NCI-H460 (cell line): ENCODE measurements at regions not wholly inside any gene's neighbourhood (a gene's known extent, or its start where the extent isn't known, plus 50 kb on each side); places are given as distances from the start of the nearest gene placed in this dataset.
A peak's percentile ranks its signal among the peaks of the same experiment; 100 is the strongest.

ENCODE experiments used
- DNase-seq: peaks from one replicate; pipeline ENCODE4 v3.0.0-alpha.2; 2016; ENCODE audit warnings: low read depth; ENCODE audit errors: extremely low read depth

DNA sequence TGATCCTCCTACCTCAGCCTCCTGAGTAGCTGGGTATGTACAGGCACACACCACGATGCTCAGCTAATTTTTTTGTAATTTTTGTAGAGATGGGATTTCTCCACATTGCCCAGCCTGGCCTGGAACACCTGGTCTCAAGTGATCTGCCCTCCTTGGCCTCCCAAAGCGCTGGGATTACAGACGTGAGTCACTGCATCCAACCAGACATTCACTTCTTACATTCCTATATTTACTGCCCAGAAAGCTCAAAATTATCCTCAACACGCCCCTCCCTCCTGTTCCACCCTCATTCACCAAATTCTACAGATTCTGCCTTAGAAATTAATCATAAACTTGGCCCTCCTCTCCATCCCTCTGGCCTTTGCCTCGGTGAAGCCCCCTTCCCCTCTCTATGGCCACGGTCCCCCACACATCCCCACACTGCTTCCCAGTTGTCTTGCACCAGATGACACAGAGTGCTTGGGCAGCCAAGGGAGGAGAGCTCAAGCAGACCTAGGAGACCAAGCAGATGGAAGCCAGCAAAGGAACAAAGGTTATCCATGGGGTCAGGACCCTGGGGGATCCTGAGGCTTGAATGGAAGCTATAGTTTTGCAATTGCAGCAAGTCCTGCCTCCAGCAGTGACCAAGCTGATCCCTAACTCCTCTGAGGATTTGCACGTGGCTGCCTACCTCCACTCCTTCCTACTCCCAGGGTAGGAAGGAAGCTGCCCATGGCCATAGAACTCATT is 213.2 kb upstream of the FOXN3 start:
- DNase-seq = no peak

DNA sequence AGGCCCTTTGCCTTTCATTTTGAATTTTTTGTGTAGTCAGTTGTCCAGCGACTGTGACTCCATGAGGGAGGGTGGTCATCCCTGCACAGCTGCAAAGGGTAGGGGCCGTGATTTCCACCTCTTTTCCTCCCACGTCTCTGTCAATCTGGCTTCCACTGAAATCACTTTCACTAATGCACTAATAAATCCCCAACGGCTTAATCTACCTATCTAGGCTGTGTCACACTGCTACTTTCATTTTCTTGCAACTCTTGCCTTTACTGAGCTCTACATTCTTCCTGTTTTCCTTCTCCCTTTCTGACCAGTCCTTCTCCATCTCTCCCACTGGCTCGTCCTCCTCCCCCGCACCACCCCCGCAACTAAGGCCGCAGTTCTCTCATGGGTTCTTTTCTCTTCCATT is 212.3 kb upstream of the FOXN3 start:
- no peak for DNase-seq

DNA sequence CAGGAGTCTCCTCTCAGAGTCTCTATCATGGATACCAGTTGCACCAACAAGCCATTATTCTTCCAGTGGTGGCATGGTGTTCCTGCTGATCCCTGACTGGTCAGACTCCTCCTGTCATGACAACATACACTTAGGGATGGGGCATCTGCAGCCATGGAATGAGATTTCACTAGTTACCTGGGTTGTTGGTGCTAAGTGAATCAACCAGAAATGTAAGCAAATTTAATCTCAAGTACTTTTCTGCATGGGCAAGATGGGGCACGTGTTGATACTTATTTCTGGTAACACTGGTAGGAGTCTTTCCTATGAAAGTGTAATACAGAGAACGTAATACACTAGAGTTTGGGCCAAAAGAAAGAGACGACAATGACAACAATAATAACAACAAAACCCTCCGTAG is 211.5 kb upstream of the FOXN3 start:
- no peak for DNase-seq

DNA sequence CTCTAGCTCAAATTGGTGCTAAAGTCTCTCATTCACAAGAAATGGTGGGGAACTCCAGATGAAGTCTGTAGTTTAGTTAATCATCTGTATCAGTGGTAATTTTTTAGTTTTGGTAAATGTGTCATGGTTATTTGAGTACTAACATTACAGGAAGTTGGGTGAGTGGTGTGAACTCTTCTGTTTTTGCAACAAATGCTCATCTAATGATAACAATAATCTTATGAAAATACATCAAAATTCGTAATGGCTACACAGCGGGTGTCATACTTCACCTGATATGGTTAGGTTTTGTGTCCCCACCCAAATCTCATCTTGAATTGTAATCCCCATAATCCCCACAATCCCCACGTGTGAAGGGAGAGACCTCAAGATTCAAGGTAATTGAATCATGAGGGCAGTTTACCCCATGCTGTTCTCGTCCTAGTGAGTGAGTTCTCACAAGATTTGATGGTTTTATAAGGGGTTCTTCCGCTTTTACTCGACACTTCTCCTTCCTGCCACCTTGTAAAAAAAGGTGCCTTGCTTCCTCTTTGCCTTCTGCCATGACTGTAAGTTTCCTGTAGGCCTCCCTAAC is 209.3 kb upstream of the FOXN3 start:
- no peak for DNase-seq

DNA sequence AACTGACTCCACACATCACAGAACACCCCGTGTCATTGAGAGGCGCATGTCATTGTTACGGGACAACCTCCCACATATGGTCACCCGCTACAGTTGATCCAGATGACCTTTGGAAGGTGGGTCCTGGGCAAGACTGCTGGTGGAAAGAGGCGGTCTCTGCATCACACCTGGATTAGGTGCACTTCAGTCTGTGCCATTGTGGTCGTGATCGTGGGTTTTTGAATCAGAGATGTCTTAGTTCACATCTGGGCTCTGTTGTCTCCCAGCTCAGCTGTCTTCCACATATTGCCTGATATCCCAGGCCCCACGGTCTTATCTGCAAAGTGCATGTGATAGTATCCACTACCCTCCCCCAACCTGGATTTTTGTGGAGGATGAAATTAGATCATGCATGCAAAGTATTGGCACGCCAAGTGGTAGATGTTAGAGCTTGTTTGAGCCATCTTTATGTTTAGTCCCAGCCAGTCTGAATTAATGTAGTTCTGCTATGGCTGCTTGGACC is 208.7 kb upstream of the FOXN3 start:
- DNase-seq = no peak

DNA sequence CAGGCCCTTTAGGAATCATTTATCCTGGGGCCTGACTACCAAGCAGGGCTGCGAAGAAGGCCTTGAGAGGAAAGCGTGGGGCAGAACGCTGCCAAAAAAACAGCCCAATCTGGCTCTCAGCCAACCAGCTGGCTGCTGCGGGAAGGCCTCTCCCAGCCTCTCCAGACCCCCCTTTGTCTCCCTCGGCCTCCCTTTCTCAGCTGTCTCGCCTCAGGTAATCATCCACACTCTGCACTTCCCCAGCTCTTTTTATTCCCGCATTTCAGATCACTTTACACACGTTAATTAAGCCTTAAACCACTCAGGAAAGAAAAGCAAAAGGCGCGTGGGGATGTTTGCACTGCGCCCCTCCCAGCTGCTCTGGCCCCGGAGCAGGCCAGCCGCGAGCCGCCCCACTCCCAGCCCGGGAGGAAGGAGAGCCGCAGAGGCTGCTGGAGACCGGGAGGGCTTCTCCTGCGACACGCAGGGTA is 208.2 kb upstream of the FOXN3 start:
- DNase-seq = no peak

DNA sequence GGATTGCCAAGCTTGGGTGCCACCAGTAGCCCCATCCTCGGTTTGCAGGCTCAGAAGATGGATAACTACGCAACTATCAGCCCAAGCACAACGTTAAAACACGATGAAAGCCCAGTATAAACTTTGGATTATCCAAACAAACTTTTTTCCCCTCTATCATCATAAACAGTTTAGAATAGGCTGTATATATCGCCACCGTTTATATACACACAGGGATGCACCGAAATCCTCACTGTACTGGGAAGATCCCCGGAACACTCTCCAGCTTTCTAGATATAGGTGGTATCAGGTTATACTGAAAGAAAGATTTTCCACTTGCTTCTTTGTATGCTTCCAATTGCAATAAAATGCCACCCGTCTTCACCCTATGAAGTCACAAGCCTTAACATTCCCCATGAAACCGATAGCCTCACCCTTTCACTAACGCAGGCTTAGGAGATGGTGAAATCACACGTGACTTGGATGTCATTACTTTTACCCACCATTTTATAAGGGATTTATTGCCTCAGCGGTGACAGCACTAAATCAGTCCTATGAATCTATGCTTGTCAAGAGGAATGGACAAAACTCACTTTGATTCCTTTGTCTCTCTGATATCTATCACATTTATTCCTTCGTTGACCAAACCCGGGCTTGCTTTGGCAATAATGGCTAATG is 207.6 kb upstream of the FOXN3 start:
- DNase-seq = no peak

DNA sequence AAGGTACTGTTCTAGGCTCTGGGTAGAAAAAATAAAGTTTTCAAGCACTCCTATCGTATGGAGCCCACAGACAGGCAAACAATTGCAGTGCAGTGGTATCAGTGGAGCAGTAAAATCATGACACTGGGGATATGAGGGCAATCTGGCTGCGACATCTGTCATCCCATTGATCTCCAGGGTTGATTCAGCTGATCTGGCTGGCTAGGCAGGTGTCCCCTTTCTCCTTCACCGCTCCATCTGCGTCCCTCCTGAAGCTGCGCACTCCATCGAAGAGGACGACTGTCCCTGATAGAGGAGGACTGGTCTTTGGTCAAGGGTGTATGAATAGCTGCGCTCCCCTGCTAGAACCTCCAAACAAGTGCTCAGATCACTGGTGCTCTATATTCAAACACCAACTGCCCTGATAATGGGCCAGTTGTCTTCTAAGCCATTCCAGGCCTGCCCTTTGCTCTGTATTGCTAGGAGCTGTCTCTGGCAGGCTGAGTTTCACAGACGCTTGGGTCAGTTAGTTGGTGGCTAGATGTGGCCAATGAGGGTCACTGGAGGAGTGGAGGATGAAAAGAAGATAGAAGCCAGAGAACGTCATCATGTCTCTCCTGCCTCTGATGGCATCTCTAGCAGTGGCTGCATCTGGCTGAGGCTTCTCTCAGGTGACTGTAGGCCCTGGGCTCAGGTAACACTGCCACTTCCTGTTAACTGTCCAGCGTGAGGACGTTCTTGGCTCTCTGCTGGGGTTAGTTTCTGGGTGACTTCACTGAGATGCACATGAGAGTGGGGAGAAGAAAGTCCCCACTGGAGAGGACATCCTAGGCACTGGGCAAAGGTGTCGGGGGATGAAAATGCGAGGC is 205.0 kb upstream of the FOXN3 start:
- DNase-seq = no peak

DNA sequence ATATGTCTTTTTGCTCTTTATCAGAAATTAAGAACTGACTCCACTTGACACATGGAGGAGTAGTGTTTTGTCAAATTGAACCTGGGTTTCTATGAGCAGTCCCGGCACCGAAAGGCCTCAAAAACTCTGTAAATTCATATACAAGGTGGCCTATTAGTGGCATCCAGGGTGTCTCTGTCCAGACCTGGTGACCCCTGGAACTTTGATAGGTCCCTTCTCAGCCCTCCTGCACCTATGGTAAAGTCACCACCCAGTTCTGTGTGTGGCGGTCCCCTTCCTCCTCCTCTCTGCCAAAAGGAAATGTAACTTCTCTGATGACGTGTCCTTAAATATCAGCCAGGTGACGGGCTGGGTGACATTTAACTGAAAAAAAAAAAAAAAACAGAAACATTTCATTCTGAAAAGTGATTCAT is 204.0 kb upstream of the FOXN3 start:
- no peak for DNase-seq

DNA sequence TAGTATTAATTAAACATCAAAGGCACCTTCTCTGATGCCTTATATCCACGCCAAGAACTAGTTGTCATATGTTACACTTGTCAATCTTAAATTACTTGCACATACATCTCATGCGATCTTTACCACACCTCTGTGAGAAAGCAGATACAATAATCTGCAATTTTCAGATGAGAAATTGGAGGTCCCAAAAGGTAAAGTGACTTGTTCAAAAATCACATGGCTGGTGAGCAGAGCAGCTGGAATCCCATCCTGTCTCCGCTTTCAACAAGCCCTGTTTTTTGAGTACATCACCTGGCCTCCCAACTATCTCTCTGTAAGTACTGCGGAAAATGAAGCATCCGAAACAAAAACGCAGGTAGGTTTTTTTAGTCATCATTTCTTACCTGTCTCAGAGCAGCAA is 203.4 kb upstream of the FOXN3 start:
- no peak for DNase-seq

DNA sequence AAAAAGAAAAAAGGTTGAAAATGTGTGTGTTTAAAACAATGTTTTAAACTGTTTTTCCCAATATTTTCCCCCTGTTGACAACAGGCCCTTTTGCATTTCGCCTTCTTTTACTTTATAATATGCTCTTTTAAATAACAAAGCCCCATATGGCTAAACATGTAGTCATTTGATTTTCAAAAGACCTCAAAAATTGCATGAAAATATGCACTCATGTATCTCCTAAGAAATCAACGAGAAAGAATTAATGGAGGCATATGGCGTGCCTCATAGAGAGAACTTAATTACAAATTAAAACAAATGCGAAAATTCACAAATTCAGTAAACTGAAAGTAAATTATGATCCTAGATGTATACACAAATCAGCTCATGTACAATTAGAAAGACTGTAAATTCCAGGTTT is 202.6 kb upstream of the FOXN3 start:
- no peak for DNase-seq

DNA sequence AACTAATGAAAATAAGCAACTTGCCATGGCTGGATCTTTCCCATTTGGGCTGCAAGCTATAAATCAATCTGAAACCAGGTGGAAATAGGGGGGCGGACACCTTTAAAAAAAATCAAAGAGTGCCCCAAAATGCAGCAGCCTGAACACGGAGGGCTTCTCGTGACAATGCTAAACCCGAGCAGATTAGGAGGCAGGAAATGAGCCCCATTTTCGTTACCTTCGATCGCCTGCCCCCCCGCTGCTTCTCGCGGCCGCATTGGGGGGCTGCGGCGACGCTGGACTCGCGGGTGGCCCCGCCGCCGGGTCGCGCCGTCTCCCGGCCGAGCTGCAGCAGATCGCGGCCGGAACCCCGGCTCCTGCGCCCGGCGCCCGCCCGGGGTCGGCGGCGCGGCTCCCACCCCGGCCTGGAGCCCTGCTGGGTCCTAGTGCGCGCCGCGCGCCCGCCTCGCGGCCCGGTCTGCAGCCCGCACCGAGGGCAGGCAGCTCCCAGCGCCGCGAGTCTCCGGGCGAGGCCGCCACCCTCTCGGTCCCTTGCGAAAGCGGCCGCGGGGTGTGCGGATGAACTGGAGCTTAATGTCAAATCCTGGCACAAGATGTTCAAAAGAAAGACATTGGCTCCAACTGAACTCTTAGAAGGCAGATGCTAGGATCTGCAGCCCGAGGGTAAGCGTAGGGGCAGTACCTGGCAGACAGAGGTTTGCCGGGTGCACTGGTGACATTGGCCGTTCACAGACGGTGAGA is 201.9 kb upstream of the FOXN3 start:
- DNase-seq = peak; percentile 20

DNA sequence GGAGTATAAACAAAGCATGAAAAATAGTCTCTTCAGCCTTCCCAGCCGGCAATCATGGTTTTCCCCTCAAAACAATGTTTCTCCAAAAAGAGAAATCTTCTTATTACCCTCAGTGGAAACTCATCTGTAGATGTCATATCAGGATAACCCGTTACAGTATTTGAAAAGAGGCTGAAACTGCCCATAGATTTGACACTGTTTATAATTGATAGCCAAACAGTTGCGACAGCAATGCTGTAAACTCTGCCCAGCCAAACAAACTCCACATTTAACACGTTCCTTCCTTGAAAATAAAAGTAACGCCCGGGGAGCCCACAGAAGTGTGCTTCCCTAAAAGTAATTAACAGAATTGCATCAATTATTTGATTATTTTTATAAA is 201.3 kb upstream of the FOXN3 start:
- DNase-seq = no peak

DNA sequence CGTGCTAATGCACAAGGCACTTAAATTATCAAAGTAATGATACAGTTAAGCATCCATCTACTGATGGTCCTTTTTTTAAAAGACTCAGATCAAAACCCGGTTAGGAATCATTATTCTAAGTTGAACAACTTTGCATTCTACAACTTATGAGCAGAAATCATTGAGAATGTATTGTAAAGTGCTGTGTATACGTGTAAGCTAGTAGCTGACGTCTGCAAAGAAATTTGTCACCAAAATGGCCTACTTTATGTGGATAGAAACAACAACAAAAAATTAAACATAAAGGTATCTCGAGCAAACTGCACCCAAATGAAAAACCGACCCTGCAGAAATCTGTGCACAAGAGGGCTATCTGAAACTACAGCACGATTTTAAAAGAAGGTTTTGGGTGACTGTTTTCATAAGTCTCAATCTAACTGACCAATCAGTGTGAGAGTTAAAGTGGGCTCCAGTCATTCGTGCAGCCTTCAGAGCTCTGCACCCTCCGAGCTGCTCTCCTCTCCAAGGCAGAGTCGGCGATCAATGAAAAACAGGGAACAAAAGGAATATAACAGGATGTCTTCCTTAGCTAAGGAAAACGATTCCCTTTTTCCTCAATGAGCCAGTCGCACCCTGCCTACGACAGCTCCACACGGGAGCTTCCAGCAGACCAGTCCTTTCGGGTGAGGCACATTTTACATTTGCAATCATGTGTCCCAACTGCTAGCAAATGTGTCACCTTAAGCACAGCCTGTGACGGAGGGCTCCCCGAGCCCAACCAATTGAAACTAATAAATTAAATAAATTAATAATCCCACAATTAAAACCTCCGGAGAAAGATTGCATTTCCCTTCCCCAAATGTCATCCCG is 200.7 kb upstream of the FOXN3 start:
- no peak for DNase-seq

DNA sequence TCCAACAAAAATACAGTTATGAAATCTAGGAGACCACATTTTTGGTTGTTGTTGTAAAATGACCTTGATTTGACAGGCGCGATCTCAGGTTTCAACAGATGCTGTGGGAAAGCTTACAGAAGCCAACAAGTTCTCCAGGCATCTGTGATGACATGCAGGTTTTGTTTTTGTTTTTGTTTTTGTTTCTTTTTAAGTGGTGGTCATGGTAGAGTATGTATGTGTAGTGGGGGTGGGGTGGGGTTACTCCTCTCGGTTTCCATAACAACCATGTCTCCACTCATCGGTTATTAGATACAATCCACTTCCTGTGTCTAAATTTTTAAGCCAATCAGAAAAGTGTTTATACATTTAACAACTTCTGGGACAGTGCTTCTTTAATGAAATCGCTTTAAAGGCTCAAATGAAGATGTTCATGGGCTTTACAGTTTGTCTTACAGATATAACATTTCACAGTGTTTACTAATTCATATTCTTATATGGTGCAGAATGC is 199.9 kb upstream of the FOXN3 start:
- no peak for DNase-seq

DNA sequence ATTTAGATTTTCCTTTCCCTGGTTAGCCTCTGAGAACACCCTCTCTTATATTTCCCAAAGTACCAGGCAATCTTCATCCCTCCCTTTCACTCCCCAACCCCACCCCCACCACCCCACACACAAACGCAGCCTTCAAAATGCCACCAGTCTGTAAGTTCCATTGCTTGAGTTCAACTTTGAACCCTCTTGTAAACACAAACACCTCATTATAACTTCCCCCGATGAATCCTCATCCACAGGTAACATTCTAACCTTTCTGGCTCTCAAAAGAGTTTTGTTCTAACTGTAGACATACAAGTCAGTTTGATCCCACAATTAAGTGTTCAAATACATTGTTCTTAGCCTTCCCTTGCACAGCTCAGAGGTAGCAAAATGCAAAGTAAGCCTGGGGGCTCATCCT is 199.4 kb upstream of the FOXN3 start:
- no peak for DNase-seq

DNA sequence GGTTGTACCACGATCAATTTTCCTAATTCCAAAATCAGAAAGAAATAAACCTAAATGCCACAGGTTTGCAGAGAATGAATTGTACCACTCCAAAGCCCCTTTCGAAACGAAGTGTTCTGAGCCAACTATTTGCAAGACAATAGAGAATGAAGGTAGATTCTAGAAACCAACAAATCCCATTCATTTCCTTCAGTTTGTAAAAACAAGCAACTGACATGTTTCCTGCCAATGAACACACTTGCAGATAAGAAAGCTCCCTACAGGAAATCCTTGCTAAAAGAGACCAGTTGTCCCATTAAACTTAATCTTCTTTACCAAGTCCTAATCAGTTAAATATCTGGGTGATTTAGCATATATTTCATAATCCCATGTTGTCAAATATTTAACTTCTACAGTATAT is 198.4 kb upstream of the FOXN3 start:
- DNase-seq = no peak

DNA sequence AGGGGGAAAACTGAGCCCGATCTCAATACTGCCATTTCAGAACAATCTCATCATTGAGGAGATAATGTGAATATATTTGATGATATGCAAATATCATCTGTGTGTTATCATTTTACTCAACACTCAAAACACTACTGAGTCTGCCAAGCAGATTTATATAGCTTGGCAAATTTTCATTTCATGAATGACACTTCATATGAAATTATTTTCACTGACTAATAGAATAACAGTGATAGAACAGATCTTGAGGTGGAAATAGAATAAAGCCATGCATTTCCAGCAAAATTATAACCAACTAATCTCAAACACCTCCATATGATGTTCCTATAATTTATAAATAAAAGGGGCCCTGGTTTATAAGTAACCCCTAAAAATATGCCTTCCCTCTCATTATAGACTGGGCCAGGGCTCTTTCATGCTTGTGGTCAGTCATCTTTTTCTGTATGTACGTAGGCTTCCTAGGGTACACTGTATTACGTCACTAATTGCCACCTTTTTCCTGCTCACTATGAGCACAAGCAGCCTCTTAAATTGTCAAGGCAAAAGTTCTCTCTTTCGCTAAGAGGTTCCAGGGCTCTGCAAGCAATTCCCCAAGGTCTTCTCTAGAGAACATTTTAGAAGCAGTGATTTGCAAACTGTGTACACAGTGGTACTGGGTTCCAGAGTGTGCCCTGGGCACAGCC is 197.1 kb upstream of the FOXN3 start:
- DNase-seq = no peak
